Spleen (tissue), 7 donors: ENCODE measurements at regions not wholly inside any gene's neighbourhood (a gene's known extent, or its start where the extent isn't known, plus 50 kb on each side); places are given as distances from the start of the nearest gene placed in this dataset.

Experiments
- POLR2A ChIP-seq, 3 donors: fragments of 450-650 bp; IDR thresholded peaks; one replicate each; pipeline ENCODE4 v1.5.1; 2017; ENCODE audit warnings: antibody characterized with exemption in 3 of 3, mild to moderate bottlenecking in 1 of 3
- POLR2AphosphoS5 ChIP-seq, 3 donors: sonication (generic); formaldehyde crosslinking; IDR thresholded peaks; one replicate each; pipeline ENCODE4 v1.5.1; 2017; ENCODE audit warnings: antibody characterized with exemption in 3 of 3
- TF ChIP-seq, protein P1 (sequence below), 11 experiments: fragments of 200-600 bp in 7 of 11; fragments of 450-650 bp in 4 of 11; sonication (generic) in 4 of 11; IDR thresholded peaks in 8 of 11; conservative IDR thresholded peaks in 3 of 11; 1 replicate in 7 of 11; 2 replicates in 4 of 11; pipeline versions ENCODE4 v1.4.0 to v1.8.0; 2016 to 2021; ENCODE audit warnings: antibody characterized with exemption in 11 of 11, inconsistent platforms in 4 of 11, mild to moderate bottlenecking in 1 of 11
- donor health status: DM: no; HTN: no; CAD: no; lungs with moderate emphysema.
- donor health status: DM: no; HTN: no; CAD: no.
- donor health status: DM: no; HTN: no; CAD: no.

DNA sequence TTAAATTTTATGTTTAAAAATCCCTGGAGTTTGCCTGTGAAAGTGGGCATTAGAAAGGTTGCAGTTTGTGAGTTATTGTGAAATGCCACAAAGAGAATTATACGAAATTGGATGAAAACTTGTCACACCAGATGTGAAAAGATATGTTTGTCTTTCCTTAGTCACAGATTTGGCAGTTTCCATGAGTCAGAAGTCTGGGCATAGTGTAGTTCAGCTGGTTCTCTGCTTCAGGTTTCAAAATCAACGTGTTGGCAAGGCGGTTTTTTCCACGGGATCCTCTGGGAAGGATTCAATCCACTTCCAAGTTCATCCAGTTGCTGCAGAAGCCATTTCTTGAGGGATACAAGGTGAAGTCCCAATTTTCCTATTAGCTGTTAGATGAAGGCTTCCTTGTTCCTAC lies 658.0 kb upstream of the CDH2 start:
- TF ChIP-seq, protein P1, sequence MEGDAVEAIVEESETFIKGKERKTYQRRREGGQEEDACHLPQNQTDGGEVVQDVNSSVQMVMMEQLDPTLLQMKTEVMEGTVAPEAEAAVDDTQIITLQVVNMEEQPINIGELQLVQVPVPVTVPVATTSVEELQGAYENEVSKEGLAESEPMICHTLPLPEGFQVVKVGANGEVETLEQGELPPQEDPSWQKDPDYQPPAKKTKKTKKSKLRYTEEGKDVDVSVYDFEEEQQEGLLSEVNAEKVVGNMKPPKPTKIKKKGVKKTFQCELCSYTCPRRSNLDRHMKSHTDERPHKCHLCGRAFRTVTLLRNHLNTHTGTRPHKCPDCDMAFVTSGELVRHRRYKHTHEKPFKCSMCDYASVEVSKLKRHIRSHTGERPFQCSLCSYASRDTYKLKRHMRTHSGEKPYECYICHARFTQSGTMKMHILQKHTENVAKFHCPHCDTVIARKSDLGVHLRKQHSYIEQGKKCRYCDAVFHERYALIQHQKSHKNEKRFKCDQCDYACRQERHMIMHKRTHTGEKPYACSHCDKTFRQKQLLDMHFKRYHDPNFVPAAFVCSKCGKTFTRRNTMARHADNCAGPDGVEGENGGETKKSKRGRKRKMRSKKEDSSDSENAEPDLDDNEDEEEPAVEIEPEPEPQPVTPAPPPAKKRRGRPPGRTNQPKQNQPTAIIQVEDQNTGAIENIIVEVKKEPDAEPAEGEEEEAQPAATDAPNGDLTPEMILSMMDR (IDR thresholded peaks at IDR 0.05 in 8 of 11, conservative IDR thresholded peaks at IDR 0.05 in 3 of 11): no peak
- TF ChIP-seq POLR2A (IDR thresholded peaks at IDR 0.05) (no peak), POLR2AphosphoS5 (IDR thresholded peaks at IDR 0.05) (no peak)
